ENCODE measurements at regions not wholly inside any gene's neighbourhood (a gene's known extent, or its start where the extent isn't known, plus 50 kb on each side); places are given as distances from the start of the nearest gene placed in this dataset.

- no peak for TF ChIP-seq CTCF (IDR thresholded peaks at IDR 0.05; ENCODE audit: poor library complexity)
- no peak for TF ChIP-seq EZH2 (IDR thresholded peaks at IDR 0.05; ENCODE audit: borderline replicate concordance)
- no peak for TF ChIP-seq EZH2phosphoT487 (IDR thresholded peaks at IDR 0.05; ENCODE audit: low read depth, severe bottlenecking, unreplicated experiment)
These were observed 113.9 kb upstream of the MYL2 start, which contains the start of gene CUX2 for GRCh38 chr12:111034083-111034885.

All from hepatocyte (in vitro differentiated cells).